Stimulated activated CD8-positive, alpha-beta memory T cell treated with anti-CD3 and anti-CD28 coated beads, Interleukin-12 subunit alpha, Interleukin-12 subunit beta, amount 100 ng/mL, for 24 hours (primary cell): ENCODE measurements at regions not wholly inside any gene's neighbourhood (a gene's known extent, or its start where the extent isn't known, plus 50 kb on each side); places are given as distances from the start of the nearest gene placed in this dataset.
"Not testable (repeated sequence)": the region's sequence is repeated elsewhere in the genome, so short reads cannot be mapped to it uniquely, and the experiment has no call there.

ENCODE experiments used
- DNase-seq: peaks from one replicate; pipeline ENCODE4 v3.0.0-alpha.2; 2020; ENCODE audit errors: extremely low read depth

DNA sequence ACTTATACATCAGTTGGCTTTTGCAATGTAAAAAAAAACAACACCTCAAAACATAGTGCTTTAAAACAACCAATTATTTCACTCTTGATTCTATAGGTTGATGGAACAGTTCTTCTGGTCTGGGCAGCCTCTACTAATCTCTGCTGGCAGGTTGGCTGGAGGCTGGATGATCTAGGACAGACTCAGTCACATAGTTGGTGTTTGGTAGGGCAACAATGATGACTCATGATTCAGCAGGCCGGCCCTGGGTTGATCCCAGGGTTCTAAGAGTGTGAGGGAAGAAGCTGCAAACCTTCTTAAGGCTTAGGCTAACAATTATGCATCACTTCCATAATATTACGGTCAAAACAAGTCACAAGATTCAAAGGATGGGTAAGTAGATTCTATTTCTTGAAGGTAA, 558.2 kb downstream of the ZNF674 start:
- DNase-seq, result no peak

DNA sequence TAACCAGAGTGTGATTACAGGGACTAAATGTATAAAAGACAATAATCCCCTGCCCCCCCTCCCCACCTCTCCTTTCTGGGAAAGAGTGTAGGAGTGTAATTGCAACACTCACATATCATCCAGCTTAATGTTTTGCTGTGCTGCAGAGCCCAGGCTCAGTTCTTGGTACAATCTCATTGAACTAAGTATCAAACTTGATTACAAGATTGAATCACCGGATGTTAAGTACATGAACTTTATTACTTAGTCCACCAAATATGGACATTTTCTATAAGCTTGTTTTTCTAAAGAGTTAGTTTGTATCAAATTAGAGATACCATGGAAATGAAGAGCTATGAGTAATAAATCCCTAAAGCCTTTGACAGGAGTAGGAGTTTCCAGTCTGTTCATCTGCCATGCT, 559.1 kb downstream of the ZNF674 start:
- no peak for DNase-seq

DNA sequence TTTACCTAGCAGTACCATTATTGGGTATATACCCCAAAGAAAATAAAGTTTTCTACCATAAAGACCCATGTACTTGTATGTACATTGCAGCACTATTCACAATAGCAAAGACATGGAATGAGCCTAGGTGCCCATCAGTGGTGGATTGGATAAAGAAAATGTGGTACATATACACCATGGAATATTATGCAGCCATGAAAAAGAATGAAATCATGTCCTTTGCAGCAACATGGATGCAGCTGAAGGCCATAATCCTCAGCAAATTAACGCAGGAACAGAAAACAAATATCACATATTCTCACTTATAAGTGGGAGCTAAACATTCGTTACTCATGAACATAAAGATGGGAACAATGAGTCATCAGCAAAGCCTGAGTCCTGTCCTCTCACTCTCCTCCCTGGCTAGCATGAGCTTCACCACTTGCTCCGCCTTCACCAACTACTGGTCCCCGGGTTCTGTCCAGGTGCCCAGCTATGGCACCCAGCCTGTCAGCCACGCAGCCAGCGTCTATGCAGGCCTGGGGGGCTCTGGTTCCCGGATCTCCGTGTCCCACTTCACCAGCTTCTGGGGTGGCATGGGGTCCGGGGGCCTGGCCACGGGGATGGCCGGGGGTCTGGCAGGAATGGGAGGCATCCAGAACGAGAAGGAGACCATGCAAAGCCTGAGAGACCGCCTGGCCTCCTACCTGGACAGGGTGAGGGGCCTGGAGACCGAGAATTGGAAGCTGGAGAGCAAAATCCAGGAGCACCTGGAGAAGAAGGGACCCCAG, 562.1 kb downstream of the ZNF674 start:
- DNase-seq, result not testable (repeated sequence)

DNA sequence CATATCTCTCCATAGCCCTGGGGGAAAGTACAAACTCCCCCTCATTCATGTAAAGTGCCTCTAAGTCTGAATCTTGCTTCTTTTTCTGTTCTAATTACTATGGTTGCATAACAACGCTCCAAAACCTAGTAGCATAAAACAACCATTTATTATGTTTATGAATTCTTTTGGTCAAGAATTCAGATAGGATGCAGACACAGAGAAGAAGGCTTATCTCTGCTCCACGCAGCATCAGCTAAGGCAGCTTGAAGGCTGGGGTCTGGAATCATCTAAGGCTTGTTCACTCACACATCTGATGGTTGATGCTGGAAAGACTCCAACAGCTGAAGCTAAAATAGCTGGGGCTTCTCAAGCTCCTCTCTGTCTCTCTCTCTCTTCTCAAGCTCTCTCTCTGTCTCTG, 564.5 kb downstream of the ZNF674 start:
- no peak for DNase-seq

DNA sequence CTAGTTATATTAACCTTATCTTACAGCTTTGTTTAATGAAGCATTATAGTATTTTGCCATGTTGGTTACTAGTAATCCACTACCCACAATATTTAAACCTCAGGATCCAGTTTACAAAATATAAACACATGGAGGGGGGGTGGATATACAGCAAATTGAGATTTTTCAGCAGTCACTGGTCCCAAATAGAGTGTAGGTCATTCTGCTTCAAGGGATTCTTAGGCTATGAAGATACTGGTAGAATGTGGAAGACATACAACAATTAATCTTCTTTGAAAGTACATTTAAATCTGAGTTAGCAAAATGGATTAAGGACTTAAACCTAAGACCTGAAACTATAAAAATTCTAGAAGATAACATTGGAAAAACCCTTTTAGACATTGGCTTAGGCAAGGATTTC, 569.6 kb downstream of the ZNF674 start:
- DNase-seq, result no peak

DNA sequence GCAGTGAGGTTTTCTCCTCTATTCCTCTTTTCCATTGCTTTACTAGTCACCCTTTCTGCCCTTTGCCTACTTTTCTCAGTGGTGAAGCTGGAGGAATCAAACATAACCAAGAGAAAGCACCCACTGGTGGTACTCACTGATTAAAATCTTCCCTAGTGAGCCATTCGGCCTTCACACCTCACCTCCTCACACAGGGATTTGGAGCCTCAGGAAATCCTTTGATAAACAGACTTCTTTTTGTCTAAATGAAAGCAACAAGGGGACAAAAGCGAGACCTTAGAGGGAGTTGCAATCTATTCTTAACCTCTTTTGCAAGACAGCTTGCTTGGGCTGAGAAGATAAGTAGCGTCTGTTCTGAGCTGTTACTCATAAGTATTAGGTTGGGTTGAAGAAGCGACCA, 572.6 kb downstream of the ZNF674 start:
- no peak for DNase-seq

DNA sequence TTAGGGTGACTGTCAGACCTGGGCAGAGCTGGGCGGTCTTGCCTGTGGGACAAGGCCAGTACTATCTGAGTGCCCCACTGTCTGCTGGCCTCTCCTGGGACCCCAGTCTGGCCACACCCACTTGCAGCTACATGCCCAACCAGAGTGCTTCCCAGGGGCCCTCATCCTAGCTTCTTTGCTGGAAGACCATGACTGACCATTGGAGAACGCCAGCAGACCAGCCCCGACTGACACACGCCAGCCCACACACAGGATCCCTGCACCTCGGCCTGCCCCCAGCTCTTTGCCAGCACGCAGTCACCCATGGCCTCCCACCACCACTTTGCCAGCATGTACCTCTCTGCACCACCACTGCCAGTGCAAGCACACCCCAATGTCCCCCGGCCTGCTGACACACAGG, 585.7 kb downstream of the ZNF674 start:
- DNase-seq, result no peak

DNA sequence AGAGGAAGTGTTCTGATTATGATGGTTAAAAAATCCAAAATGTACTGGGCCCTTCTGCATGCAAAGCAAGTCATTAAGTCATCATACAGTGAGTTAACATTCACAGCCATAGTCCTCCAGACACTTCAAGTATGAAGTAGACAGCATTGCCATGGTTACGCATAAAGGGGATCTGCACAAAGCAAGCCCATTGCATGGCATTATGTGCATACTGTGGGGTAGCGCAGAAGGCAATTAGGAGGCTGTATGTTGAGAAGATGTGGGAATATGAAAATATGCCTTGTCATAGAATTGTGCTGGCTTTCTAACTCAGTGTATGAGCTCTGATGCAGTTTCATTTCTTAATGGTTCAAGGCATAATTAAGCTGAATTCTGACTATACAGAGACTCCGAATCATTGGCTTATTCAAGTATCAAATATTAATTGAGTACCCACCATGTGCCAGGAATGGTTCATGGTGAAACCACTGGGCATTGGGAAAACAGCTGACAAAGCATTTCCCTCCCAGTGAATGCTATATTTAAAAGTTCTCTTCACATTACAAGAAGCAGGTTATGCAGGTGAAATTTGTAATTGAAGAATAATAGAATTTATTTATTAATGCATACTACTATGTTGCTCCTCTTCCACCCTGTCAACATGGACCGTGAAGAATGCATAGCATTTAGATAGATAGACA, 588.9 kb downstream of the ZNF674 start:
- no peak for DNase-seq

DNA sequence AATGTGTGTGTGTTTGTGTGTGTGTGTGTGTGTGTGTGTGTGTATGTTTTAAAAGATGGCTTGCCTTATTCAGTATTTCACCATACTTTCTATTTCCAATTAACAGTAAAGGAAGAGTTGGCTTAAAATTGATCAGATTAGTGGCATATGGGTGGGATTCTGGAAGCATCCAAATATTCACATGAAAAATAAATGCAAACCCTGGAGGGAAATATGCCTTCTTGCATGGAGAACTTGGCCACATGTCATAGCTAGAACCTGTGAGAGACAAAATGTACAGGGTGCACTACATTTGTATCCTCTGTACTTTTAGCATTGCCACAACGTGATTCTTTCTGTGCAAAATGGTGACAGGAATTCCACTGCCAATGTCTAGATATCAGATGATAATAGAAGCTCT, 589.6 kb downstream of the ZNF674 start:
- DNase-seq, result no peak

DNA sequence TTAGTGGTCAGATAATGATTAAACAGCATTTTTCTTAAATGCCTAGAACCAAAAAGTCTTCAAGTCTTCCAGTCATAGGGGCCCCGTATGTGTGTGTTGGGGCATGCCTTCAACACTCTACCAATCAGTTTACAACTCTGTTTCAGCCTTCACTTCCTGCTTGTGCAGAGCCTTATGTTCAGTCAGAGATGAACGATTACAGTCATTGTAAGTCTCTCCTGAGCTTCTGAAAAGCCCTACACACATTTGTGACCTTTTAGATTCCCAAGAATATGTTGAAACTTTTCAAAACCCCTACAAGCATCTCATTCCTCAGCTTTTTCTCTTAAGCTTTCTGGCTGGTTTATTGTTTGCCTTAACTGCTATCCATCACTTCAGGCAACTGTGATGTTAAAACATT, 591.2 kb downstream of the ZNF674 start:
- DNase-seq, result no peak

DNA sequence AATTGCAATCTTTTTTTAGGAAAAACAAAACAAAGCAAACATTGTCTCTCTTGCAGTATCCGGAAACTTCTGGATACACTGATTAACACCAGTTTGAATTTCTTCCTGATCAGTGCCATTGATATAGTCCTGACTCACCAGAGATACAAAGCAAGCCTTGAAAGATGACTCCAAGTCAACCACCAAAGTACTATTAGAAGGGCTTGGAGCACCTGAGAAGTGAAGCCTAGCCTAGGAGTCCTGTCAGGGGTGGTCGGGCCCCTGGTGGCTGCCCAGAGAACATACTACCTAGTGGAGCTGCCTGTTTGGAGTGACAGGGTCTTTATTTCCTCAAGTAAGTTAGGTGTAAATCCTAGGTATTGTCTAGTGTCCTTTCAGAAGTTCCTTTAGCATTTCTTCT, 593.2 kb downstream of the ZNF674 start:
- DNase-seq, result no peak

DNA sequence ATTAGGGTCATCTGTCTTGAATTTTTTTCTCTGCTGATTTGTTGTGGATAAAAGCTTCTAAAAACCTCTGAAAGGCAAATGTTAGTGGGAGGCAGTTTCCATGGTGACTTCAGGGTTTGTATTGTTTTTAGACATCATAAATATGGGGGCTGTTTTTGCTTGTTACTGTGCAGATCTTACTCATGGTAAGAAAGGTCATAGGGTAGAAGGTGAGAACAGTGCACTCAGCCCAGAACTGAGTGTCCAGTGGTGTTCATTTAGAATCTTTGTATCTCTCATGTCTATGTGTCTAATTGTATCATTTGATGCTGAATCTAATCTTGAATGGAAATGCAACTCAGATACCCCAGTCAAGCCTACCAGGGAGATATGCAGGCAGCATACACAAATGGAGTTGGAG, 609.8 kb downstream of the ZNF674 start:
- no peak for DNase-seq

DNA sequence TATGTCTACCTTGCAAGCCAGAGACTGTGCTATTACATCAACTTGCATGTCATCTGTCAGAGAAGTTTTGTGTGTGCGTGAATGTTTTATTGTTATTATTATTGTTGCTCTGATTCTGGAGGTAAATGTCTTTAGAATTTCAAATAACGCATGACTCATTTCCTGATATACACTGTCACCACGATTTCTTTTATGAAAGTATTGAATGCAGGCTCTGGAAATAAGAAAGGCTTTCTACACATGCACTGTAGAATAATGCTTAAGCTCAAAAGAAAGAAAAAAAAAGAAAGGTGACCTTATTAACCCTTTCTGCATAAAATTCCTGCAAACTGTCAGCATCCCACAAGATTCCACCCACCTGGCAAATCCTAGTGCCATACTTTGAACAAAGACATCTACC, 632.9 kb downstream of the ZNF674 start:
- no peak for DNase-seq

DNA sequence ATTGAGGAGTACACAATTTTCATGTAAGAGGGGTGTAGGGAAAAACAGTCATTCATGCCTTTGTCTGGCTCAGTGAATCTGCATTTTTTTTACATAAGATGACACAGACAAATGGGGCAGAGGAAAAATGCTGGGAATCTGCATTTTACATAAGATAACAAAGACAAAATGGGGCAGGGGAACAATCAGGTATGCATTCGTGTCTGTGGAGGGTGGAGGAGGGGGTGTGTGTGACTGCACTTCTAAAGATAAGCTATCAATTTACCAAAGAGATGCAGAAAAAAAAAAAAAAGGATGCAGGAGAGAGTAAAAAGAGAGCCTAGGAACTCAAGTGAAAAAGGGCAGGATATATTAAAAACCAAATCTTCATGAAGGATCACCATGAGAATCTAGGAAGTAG, 637.4 kb downstream of the ZNF674 start:
- no peak for DNase-seq

DNA sequence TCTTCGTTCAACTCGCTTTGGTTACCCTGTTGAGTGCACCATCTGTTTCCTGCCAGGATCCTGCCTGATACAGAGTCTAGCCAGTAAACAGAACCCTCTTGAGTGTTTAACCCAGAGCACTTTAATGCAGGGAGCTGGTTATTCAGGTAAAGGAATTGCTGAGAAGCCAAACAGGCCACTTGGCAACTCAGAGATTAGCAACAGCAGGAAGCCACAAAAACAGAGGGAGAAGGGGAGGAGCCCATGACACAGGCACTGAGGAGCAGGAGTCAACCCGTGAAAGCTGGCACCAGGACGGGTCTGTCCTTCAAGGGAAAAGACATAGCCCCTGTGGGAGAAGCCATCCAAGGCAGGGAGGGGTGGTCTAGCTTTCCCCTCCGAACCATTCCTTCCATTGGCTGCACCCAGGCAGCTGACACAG, 641.4 kb downstream of the ZNF674 start:
- DNase-seq, result no peak

DNA sequence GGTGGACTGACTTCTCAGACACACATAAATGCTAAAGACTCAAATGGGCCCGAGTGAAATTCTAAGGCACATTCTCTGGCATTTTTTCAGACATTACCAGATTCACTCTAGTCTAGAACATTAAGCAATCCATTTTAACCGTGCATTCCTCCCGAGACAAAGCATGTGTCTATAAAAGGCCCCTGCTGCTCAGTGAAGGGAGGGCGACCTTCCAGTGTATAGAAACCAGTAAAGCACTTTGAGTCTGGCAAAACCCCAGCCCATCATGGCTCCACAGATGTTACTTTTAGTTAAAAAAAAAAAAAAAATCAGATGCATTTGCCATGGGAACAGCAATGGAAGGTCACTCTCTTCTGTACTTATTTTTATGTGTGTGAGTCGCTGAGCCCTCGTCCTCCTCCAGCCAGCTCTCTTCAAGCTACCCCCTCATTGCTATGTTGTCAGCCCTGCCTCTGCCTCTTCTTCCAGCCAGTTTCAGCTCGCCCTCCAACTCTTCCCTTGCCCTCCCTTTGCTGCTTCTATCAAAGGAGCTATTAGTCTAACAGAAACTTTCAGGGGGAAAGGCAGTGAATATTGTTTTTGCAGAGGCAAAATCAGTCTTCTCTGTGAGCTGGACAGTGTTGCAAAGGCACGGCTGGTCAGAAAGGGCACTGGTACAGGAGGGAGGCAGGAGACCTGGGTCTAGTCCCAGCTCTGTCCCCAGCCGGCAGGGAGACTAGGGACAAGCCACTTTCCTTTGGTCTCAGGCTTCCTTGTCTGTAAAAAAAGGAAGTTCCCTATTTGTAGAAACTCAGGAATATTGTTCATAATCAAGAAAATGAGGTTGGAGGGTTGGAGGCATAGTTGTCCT, 644.2 kb downstream of the ZNF674 start:
- no peak for DNase-seq

DNA sequence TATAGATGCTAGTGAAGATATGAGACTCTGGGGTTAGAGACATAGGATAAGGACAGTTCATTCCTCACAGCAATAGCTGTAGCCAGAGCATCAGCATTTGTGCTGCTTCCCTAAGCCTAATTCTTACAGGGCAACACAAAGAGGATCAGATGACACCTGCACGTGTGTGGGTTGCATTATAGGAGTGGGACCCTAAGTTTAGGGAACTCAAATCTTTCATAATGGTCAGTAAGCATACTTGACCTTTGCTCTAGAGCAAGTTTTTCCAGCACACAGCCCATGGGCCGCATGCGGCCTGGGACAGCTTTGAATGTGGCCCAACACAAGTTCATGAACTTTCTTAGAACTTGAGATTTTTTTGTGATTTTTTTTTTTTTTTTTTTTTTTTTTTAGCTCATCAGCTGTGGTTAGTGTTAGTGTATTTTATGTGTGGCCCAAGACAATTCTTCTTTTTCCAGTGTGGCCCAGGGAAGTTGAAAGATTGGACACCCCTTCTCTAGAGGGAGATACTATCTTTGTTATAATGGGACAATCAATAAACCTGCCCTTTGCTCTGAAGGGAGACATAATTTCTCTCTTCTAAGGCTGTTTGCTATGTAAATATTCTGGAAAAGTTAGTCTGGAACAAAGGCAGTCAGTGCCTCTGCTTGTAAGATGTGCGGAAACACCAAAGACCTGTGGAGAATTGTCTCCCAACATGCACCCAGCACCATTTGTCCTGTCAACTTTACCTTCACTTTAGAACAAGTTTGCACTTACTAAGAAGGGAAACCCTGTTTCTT, 650.2 kb downstream of the ZNF674 start:
- DNase-seq, result no peak

DNA sequence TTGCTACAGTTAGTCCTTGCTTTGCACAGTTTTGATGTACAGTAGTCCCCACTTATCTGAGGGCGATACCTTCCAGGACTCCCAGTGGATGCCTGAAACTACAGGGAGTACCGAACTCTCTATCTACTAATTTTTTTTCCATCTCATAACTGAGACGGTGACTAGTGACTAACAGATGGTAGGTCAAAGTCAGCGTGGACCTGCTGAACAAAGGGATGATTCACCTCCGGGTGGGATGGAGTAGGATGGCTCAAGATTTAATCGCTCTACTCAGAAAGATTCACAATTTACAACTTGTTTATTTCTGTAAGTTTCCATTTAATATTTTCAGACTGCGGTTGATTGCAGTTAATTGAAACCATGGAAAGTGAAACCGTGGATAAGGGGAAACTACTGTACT, 655.8 kb downstream of the ZNF674 start:
- no peak for DNase-seq

DNA sequence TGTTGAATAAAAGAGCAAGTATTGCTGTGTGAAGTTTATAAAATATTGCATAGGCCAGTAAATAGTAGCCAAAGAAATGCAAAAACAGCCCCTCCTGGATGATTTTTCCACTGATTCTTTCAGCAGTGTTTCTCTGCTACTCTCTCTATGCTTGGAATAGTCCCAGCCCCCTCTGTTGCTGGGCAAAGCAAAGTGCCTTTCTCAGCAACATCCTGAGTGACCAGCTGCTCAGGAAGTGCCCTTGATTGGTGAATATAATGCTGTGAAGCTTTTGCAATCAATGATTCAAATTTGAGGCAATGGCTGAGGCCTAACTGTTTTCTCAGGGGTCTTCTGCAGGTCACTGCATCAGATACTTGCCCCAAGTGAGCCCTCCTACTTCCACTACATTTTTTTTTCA, 656.7 kb downstream of the ZNF674 start:
- DNase-seq, result no peak

DNA sequence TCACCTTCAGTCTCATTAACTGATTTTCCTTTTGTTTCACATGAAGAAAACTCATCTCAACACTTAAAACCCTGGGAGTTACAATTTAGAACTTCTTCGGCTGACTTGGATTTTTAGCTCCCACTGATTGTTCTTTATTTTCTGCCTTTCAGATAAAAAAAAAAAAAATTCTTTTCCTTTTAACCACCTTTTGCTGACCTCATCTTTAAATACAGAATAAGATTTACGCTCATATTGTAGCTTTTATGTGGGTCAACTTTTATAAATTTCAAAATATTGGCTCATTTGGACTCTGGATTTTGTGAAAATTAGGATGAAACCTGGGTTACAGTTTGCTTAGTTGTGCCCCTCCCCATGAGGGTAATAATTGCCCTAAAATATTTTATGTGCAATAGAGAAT, 659.3 kb downstream of the ZNF674 start:
- DNase-seq, result no peak

DNA sequence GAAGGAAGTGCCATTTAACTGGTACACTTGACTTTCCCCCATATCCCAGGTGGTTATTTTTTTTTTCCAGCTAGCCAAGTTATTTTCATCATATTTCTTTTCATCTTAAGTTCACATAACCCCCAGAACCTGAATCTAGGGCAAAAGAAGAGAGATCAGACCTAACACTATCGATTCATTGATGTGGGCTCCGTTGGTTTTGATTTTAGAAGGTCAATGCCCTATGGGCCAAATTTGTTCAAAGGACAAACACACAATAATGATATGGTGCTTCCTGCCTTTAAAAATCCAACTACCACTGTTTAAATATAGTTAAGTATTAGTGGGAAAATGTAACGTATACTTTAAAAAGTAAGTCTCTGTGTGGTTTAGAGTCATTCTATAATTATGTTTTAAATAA, 665.7 kb downstream of the ZNF674 start:
- DNase-seq, result no peak

DNA sequence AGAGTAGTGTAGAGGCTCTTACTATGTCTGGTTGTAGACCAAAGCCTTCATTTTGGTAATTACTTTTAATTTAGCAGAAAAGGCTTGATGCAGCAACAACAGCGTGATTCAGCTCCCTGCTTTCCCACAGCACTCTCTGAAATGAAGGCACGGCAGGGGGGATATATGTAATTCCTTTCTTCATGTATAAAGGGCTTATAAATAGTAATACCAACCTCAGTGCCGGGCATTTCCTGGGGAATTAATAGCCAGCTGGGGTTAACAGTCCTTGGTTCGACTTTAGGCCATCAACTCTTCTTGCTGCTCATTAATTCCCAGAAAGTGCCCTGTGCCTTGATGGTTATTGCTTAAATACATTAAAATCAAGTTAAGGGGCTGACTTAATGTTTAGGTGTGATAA, 669.0 kb downstream of the ZNF674 start:
- DNase-seq, result no peak
